Stimulated activated naive CD8-positive, alpha-beta T cell treated with anti-CD3 and anti-CD28 coated beads, Interleukin-15, Interleukin-2, amounts not matched to agents 100 U/mL and 50 U/mL, for 24 hours (primary cell): ENCODE measurements at regions not wholly inside any gene's neighbourhood (a gene's known extent, or its start where the extent isn't known, plus 50 kb on each side); places are given as distances from the start of the nearest gene placed in this dataset.

ENCODE experiments used
- ATAC-seq: fragments of 150-1000 bp; cut with Tn5 transposase; one replicate; pipeline ENCODE4 v1.10.0; 2021
- DNase-seq: peaks from one replicate; pipeline ENCODE4 v3.0.0; 2021

GRCh38 chr3:144295613-144296012 is 324.0 kb downstream of the DIPK2A start:
- DNase-seq (no peak), ATAC-seq (no peak)

- no peak for ATAC-seq
- DNase-seq, result no peak
These were observed 325.2 kb downstream of the DIPK2A start for GRCh38 chr3:144296808-144297207.

- no peak for DNase-seq
- no peak for ATAC-seq
These were observed 330.2 kb downstream of the DIPK2A start for GRCh38 chr3:144301863-144302262.

GRCh38 chr3:144307951-144308350 is 336.3 kb downstream of the DIPK2A start:
- DNase-seq (no peak), ATAC-seq (no peak)

- ATAC-seq (no peak), DNase-seq (no peak)
These were observed 336.8 kb downstream of the DIPK2A start for GRCh38 chr3:144308396-144308795.

GRCh38 chr3:144312702-144313101 is 341.1 kb downstream of the DIPK2A start:
- DNase-seq, result no peak

GRCh38 chr3:144314946-144315345 is 343.3 kb downstream of the DIPK2A start:
- ATAC-seq, result no peak
- DNase-seq, result no peak

More at GRCh38 chr3:144312702-144313101, 341.1 kb downstream of the DIPK2A start:
- no peak for ATAC-seq

GRCh38 chr3:144317961-144318360 is 346.3 kb downstream of the DIPK2A start:
- no peak for ATAC-seq
- DNase-seq, result no peak

GRCh38 chr3:144324076-144324475 is 352.5 kb downstream of the DIPK2A start:
- ATAC-seq, result no peak
- DNase-seq, result no peak

GRCh38 chr3:144332868-144333267 is 361.2 kb downstream of the DIPK2A start:
- no peak for DNase-seq
- ATAC-seq, result no peak

GRCh38 chr3:144341471-144341870 is 369.8 kb downstream of the DIPK2A start:
- DNase-seq, result no peak
- ATAC-seq, result no peak

GRCh38 chr3:144343343-144343742 is 371.7 kb downstream of the DIPK2A start:
- ATAC-seq, result no peak

GRCh38 chr3:144343777-144344176 is 372.2 kb downstream of the DIPK2A start:
- DNase-seq (no peak), ATAC-seq (no peak)

More at GRCh38 chr3:144343343-144343742, 371.7 kb downstream of the DIPK2A start:
- no peak for DNase-seq

GRCh38 chr3:144344925-144345548 is 373.4 kb downstream of the DIPK2A start:
- DNase-seq (no peak), ATAC-seq (no peak)

- ATAC-seq (no peak), DNase-seq (no peak)
These were observed 378.5 kb downstream of the DIPK2A start for GRCh38 chr3:144350125-144350524.

GRCh38 chr3:144351011-144351410 is 379.4 kb downstream of the DIPK2A start:
- no peak for DNase-seq
- ATAC-seq, result no peak

GRCh38 chr3:144351773-144352365 is 380.2 kb downstream of the DIPK2A start:
- no peak for ATAC-seq
- DNase-seq, result no peak

GRCh38 chr3:144358191-144358590 is 386.6 kb downstream of the DIPK2A start:
- ATAC-seq (no peak), DNase-seq (no peak)

GRCh38 chr3:144361002-144361401 is 389.4 kb downstream of the DIPK2A start:
- ATAC-seq (no peak), DNase-seq (no peak)

- DNase-seq (no peak), ATAC-seq (no peak)
These were observed 390.5 kb downstream of the DIPK2A start for GRCh38 chr3:144362126-144362525.

- DNase-seq, result no peak
- ATAC-seq, result no peak
These were observed 392.2 kb downstream of the DIPK2A start for GRCh38 chr3:144363856-144364255.

- DNase-seq (no peak), ATAC-seq (no peak)
These were observed 393.1 kb downstream of the DIPK2A start for GRCh38 chr3:144364737-144365136.

- ATAC-seq (no peak), DNase-seq (no peak)
These were observed 397.7 kb downstream of the DIPK2A start for GRCh38 chr3:144369129-144369879.
